ENCODE measurements at regions not wholly inside any gene's neighbourhood (a gene's known extent, or its start where the extent isn't known, plus 50 kb on each side); places are given as distances from the start of the nearest gene placed in this dataset.

GRCh38 chr6:155544677-155545076 lies 89.0 kb upstream of the NOX3 start:
- TF ChIP-seq CTCF (optimal IDR thresholded peaks at IDR 0.05 in 1 of 3, IDR thresholded peaks at IDR 0.05 in 1 of 3, conservative IDR thresholded peaks at IDR 0.05 in 1 of 3; ENCODE audit: extremely low read depth in 1 of 3, insufficient read depth in 2 of 3, low read length in 3 of 3) (no peak), EZH2 (IDR thresholded peaks at IDR 0.05; ENCODE audit: low read length) (no peak)
- Histone ChIP-seq H3K4me2 (ENCODE audit: control insufficient read depth, extremely low read depth, insufficient read depth, low read depth, low read length) (no peak overlapping the region), H3K9me1 (ENCODE audit: control insufficient read depth, extremely low read depth, insufficient read depth, low read length) (no peaks in the 10 kb centered on the region), H3K36me3 (ENCODE audit: control insufficient read depth in 2 of 2, extremely low read depth in 1 of 2, insufficient read depth in 2 of 2, low read length in 2 of 2) (no peaks in the 10 kb centered on the region), H3K27ac (ENCODE audit: control insufficient read depth, insufficient read depth, low read length) (no peak overlapping the region), H3K79me2 (ENCODE audit: control insufficient read depth, insufficient read depth, low read length) (no peaks in the 10 kb centered on the region), H3K4me3 (ENCODE audit: control insufficient read depth in 2 of 3, extremely low read depth in 1 of 3, insufficient read depth in 2 of 3, low read depth in 1 of 3, low read length in 3 of 3) (no peak overlapping the region), H3K27me3 (ENCODE audit: control insufficient read depth, extremely low read depth, insufficient read depth, low read length) (no peaks in the 10 kb centered on the region), H4K20me1 (ENCODE audit: control insufficient read depth, extremely low read depth, insufficient read depth, low read length) (no peaks in the 10 kb centered on the region), H3K9me3 (ENCODE audit: control insufficient read depth, low read depth, low read length) (no peaks in the 10 kb centered on the region), H2AFZ (ENCODE audit: control insufficient read depth, low read length) (no peak overlapping the region), H3K9ac (ENCODE audit: control insufficient read depth, extremely low read depth, insufficient read depth, low read length) (no peak overlapping the region), H3K4me1 (ENCODE audit: control insufficient read depth, extremely low read depth, insufficient read depth, low read length) (no peaks in the 10 kb centered on the region)
- DNase-seq (ENCODE audit: low read depth, low spot score) (no peak), FAIRE-seq (no peak)
- dilution Hi-C loops (cut with MboI; ENCODE audit: extremely low pct_ligation_motif_present, low sequenced_read_pairs): no loop called here

GRCh38 chr6:155543166-155543847 lies 87.7 kb upstream of the NOX3 start:
- no peaks in the 10 kb centered on the region for H3K4me1 ChIP-seq (ENCODE audit: control insufficient read depth, extremely low read depth, insufficient read depth, low read length)
- dilution Hi-C loops (cut with MboI; ENCODE audit: extremely low pct_ligation_motif_present, low sequenced_read_pairs): no loop called here
- FAIRE-seq (no peak), DNase-seq (ENCODE audit: low read depth, low spot score) (no peak)
- H3K27ac ChIP-seq (ENCODE audit: control insufficient read depth, insufficient read depth, low read length): no peak overlapping the region
- no peaks in the 10 kb centered on the region for H3K27me3 ChIP-seq (ENCODE audit: control insufficient read depth, extremely low read depth, insufficient read depth, low read length)
- TF ChIP-seq CTCF (optimal IDR thresholded peaks at IDR 0.05 in 1 of 3, IDR thresholded peaks at IDR 0.05 in 1 of 3, conservative IDR thresholded peaks at IDR 0.05 in 1 of 3; ENCODE audit: extremely low read depth in 1 of 3, insufficient read depth in 2 of 3, low read length in 3 of 3) (no peak), EZH2 (IDR thresholded peaks at IDR 0.05; ENCODE audit: low read length) (no peak)
- no peak overlapping the region for H2AFZ ChIP-seq (ENCODE audit: control insufficient read depth, low read length)
- no peaks in the 10 kb centered on the region for H4K20me1 ChIP-seq (ENCODE audit: control insufficient read depth, extremely low read depth, insufficient read depth, low read length)
- no peak overlapping the region for H3K4me2 ChIP-seq (ENCODE audit: control insufficient read depth, extremely low read depth, insufficient read depth, low read depth, low read length)
- no peak overlapping the region for H3K9ac ChIP-seq (ENCODE audit: control insufficient read depth, extremely low read depth, insufficient read depth, low read length)
- H3K4me3 ChIP-seq (ENCODE audit: control insufficient read depth in 2 of 3, extremely low read depth in 1 of 3, insufficient read depth in 2 of 3, low read depth in 1 of 3, low read length in 3 of 3): no peak overlapping the region
- H3K9me3 ChIP-seq (ENCODE audit: control insufficient read depth, low read depth, low read length): no peaks in the 10 kb centered on the region
- H3K36me3 ChIP-seq (ENCODE audit: control insufficient read depth in 2 of 2, extremely low read depth in 1 of 2, insufficient read depth in 2 of 2, low read length in 2 of 2): no peaks in the 10 kb centered on the region
- H3K9me1 ChIP-seq (ENCODE audit: control insufficient read depth, extremely low read depth, insufficient read depth, low read length): no peaks in the 10 kb centered on the region
- no peaks in the 10 kb centered on the region for H3K79me2 ChIP-seq (ENCODE audit: control insufficient read depth, insufficient read depth, low read length)

Data from keratinocyte (primary cell).